Stimulated activated naive CD8-positive, alpha-beta T cell treated with anti-CD3 and anti-CD28 coated beads, Interleukin-15, Interleukin-2, amounts not matched to agents 100 ng/mL and 50 ng/mL, for 24 hours (primary cell): ENCODE measurements at regions not wholly inside any gene's neighbourhood (a gene's known extent, or its start where the extent isn't known, plus 50 kb on each side); places are given as distances from the start of the nearest gene placed in this dataset.

Source experiments
- H3K27ac Mint-ChIP-seq: one replicate; pipeline ENCODE4 v1.8.0; 2021; ENCODE audit warnings: mild to moderate bottlenecking, mixed read lengths
- H3K27me3 Mint-ChIP-seq: one replicate; pipeline ENCODE4 v1.8.0; 2021; ENCODE audit warnings: mixed read lengths
- H3K36me3 Mint-ChIP-seq: one replicate; pipeline ENCODE4 v1.8.0; 2021; ENCODE audit warnings: low read depth, mixed read lengths
- H3K4me1 Mint-ChIP-seq: one replicate; pipeline ENCODE4 v1.8.0; 2021; ENCODE audit warnings: low read depth, mixed read lengths
- H3K4me3 Mint-ChIP-seq: one replicate; pipeline ENCODE4 v1.8.0; 2021; ENCODE audit warnings: mild to moderate bottlenecking, mixed read lengths
- H3K9me3 Mint-ChIP-seq: one replicate; pipeline ENCODE4 v1.8.0; 2021; ENCODE audit warnings: mixed read lengths

DNA sequence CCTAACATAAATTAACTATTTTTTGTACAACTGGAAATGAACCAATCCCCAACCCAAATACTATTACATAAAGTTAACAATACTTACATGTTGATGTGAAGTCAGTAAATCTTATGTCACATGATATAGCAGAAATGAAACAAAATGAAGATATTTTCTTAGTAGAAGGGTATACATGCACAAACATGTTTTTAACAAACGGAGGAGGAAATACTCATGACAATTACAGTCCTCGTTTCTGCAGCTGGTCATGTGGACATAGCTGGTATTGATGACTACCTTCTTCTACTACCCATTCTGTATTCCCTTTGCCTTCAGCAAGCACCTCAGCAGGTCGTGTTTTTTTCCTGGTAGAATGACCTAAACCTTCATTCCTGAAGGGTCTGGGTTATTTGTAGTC lies 252.3 kb downstream of the HTR7 start:
- Mint-ChIP-seq H3K36me3 (no peaks in the 10 kb centered on the region), H3K27ac (no peak overlapping the region), H3K27me3 (peaks cover 7% of the 10 kb centered on the region), H3K4me3 (no peak overlapping the region), H3K4me1 (no peaks in the 10 kb centered on the region), H3K9me3 (peaks cover 8% of the 10 kb centered on the region)

DNA sequence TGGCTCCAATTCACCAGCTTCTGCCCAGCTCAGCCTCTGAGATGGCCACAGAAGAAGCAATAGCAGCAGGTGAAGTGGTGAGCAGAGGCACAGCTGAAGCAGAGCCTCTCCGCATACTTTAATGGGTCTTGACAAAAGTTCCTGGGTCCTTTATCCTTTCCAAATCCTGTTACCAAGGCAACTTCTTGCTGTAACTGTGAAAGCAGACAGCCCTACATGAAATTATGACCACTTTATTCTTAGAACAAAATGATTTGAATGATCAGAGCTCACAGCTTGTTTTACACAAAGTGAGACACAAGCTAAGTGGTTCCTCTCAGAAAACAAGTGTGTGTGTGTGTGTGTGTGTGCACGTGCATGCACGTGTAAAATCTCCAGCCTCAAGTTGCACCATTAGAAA lies 245.6 kb downstream of the HTR7 start:
- Mint-ChIP-seq H3K27me3 (no peaks in the 10 kb centered on the region), H3K4me1 (no peaks in the 10 kb centered on the region), H3K27ac (no peak overlapping the region), H3K36me3 (no peaks in the 10 kb centered on the region), H3K9me3 (peaks cover 1% of the 10 kb centered on the region), H3K4me3 (no peak overlapping the region)

DNA sequence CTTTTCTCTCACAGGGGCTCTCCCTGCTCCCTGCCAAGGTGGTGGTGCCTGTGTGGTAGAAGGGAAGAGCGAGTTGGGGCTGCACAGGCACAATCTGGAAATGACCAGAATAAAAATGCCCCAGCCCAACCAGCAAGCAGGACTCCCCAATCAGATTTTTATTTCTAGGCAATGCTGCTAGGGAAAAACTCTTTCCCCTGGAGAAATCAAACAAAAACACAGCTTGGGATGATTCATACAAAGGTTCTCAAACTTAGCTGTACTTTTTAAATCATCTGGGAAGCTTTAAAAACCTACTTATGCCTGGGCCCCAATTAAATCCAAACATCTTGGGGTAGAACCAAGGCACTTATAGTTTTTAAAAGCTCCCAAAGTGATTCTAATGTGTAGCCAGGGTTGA lies 243.2 kb downstream of the HTR7 start:
- peaks cover 3% of the 10 kb centered on the region for H3K27me3 Mint-ChIP-seq
- H3K4me1 Mint-ChIP-seq = no peaks in the 10 kb centered on the region
- H3K36me3 Mint-ChIP-seq = no peaks in the 10 kb centered on the region
- no peaks in the 10 kb centered on the region for H3K9me3 Mint-ChIP-seq
- H3K27ac Mint-ChIP-seq = no peak overlapping the region
- no peak overlapping the region for H3K4me3 Mint-ChIP-seq

DNA sequence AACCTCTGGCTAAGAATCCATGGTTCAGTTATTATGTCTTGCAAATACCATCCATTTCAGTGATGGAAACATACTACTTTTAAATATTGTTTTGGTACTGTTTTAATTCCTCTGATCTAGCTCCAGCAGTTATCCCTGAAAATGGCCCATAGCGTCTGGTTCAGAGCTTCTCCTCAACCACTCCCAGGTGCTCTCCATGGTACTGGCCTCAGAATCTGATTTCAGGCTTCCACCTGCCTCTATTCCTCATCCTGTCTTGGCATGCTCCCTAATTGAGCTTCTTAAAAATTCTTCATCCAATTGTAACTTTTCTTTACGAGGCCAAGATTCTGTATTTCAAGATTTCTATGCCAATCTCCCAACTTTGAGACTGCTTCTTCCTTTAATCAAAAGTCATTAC lies 236.3 kb downstream of the HTR7 start:
- H3K9me3 Mint-ChIP-seq = no peaks in the 10 kb centered on the region
- H3K4me1 Mint-ChIP-seq = no peaks in the 10 kb centered on the region
- no peaks in the 10 kb centered on the region for H3K36me3 Mint-ChIP-seq
- H3K27ac Mint-ChIP-seq = no peak overlapping the region
- H3K27me3 Mint-ChIP-seq = peaks cover 20% of the 10 kb centered on the region
- H3K4me3 Mint-ChIP-seq = no peak overlapping the region

DNA sequence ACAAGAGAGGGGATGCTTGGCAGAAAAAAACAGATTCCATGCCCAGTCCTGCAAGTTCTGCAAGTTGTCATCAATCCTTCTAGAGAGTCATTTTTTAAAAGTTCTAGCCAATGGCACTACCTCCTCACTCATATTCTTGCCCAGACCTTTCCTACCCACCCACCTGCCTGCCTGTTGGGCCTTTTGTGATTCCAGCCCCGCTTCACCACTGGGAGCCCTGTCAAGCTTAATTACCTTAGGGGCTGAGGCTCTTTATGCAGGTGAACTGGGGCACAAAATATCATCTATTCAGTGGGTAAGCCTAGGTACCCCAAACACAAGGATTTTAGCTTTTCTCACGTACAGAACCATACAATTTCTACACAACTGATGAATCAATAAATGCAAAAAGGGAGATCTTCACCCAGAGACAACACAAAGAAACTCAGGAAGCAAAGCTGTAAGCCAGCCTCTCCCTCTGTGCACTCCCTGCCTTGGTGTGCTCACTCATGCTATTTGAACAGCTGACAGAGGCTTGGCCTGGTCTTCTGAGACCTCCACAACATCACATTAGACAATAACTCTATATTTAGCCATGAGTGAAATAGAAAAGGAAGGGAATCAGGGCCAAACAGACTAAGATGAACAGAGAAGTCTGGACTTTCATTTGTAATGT lies 222.6 kb downstream of the HTR7 start:
- H3K4me1 Mint-ChIP-seq = no peaks in the 10 kb centered on the region
- H3K27me3 Mint-ChIP-seq = peaks cover 3% of the 10 kb centered on the region
- H3K36me3 Mint-ChIP-seq = no peaks in the 10 kb centered on the region
- H3K27ac Mint-ChIP-seq = no peak overlapping the region
- no peak overlapping the region for H3K4me3 Mint-ChIP-seq
- H3K9me3 Mint-ChIP-seq = no peaks in the 10 kb centered on the region

DNA sequence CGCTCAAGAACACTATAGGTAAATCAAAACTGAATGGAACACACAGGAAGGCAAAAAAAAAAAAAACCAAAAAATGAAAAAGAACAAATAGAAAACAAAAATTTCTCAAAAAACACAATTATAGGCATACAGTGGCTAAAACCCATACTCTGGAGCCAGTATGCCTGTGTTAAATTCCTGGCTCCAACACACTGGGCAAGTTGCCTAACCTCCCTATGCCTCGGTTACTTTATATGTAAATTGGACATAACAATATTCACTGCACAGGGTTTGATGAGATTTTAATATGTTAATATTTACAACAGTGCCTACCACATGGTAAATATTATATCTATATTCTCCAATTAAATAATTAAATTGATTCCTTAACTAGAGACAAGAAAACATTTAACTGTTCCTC lies 217.1 kb downstream of the HTR7 start:
- Mint-ChIP-seq H3K4me1 (no peaks in the 10 kb centered on the region), H3K4me3 (no peak overlapping the region), H3K27me3 (no peaks in the 10 kb centered on the region), H3K36me3 (no peaks in the 10 kb centered on the region), H3K27ac (no peak overlapping the region), H3K9me3 (no peaks in the 10 kb centered on the region)

DNA sequence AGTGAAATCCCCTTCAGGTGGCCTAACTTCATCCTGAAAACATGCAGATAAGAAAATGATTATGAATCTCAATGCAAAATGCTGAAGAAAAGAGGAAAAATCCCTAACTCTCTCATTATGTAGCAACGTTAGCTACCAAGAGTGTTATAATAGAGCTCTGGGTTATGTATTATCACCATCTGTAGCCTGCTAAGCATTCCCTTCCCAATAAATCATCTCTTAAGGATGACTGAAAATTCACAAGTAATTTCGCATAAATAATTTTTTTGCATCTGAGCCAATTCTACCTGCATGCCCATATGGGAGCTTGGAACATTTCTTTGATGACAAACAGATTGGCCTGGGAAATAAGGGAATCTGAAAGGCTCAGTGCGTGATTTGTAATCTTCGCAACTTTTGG lies 216.1 kb downstream of the HTR7 start:
- Mint-ChIP-seq H3K9me3 (no peaks in the 10 kb centered on the region), H3K27me3 (no peaks in the 10 kb centered on the region), H3K4me1 (no peaks in the 10 kb centered on the region), H3K4me3 (no peak overlapping the region), H3K27ac (no peak overlapping the region), H3K36me3 (no peaks in the 10 kb centered on the region)

DNA sequence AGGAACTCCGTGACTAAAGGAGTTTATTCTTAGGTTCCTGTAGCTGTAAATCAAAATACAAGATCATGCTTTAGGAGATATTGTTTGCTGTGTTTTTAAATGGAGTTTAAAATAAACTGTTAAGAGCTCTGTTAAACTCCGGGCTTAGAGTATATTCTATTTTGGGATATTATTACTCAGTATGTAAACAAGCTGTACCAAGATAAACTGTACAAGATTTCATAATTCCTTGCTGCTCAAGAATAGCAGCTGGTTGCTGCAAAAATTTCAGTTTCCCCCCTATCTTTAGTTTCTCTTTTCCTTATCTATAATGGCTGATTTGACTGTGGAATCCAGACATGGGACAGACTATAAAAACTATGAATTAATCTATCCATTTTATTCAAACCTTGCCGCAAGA lies 215.7 kb downstream of the HTR7 start:
- Mint-ChIP-seq H3K4me1 (no peaks in the 10 kb centered on the region), H3K27me3 (no peaks in the 10 kb centered on the region), H3K36me3 (no peaks in the 10 kb centered on the region), H3K27ac (no peak overlapping the region), H3K4me3 (no peak overlapping the region), H3K9me3 (no peaks in the 10 kb centered on the region)

DNA sequence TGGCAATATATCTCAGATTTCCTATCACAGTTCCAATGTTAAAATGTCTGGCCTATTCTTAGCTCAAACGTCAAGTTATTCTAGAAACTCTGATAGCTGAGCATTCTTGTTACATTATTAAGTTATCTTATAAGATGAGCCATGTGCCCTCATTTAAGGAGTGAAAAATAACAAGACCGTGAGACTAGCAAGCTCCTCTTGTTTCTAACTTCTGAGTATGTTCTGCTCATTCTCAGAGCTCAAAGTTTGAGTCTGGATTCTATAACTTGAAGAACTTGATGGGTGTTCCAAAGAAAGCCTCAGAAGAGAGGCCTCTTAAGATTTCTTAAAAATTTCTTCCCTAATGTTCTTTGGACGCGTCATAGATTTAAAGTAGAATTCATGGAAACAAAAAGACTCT lies 215.2 kb downstream of the HTR7 start:
- no peak overlapping the region for H3K27ac Mint-ChIP-seq
- H3K9me3 Mint-ChIP-seq = no peaks in the 10 kb centered on the region
- no peaks in the 10 kb centered on the region for H3K36me3 Mint-ChIP-seq
- H3K4me1 Mint-ChIP-seq = no peaks in the 10 kb centered on the region
- no peaks in the 10 kb centered on the region for H3K27me3 Mint-ChIP-seq
- no peak overlapping the region for H3K4me3 Mint-ChIP-seq

DNA sequence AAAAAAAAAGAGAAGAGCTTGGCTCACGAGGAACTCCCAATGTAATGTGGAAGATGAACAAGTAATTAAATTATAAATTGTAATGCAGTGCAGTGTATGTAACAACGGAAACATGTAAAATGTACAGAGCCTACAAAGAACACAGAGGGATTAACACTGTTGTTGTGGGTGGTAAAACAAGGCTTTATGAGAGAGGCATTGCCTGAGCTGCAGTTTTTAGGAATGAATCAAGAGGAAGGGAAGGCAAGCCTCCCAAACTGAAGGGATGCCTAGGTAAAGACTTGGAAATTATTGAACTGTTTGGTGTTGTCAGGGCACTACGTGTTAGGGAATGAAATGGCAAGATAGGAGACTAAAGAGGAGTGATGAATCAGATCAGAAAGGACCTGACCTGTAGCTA lies 213.7 kb downstream of the HTR7 start:
- Mint-ChIP-seq H3K27me3 (no peaks in the 10 kb centered on the region), H3K4me3 (no peak overlapping the region), H3K27ac (no peak overlapping the region), H3K4me1 (no peaks in the 10 kb centered on the region), H3K36me3 (no peaks in the 10 kb centered on the region), H3K9me3 (no peaks in the 10 kb centered on the region)

DNA sequence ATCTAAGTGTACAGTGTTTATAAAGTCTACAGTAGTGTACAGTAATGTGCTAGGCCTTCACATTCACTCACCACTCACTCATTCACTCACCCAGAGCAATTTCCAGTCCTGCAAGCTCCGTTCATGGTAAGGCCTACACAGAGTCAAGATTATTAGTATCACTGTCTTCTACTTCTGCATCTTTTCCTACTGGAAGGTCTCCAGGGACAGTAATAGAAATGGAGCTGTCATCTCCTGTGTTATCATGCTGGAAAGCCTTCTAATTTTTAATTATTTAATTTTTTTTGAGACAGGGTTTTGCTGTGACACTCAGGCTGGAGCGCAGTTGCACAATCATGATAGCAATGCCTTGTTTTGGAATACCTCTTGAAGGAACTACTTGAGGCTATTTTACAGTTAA lies 207.0 kb downstream of the HTR7 start:
- Mint-ChIP-seq H3K27ac (no peak overlapping the region), H3K4me1 (no peaks in the 10 kb centered on the region), H3K9me3 (peaks cover 7% of the 10 kb centered on the region), H3K4me3 (no peak overlapping the region), H3K27me3 (no peaks in the 10 kb centered on the region), H3K36me3 (no peaks in the 10 kb centered on the region)

DNA sequence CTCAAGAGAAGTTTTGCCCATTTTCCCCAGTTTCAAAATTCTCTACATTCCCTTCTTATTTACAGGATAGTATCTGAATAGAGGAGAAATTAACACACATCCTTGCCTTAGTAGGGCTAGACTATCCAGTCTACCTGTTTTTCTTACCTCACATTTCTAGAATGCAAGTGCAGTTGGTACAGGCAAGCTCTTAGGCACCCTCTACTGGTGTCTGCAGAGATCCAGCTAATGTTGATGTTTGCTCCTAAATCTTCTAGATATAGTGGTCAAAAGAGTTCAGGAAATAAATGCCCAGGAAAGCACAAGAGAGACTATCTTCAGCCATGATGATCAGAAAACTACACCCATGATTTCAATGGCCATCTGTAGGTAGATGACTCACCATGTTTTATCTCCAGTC lies 205.3 kb downstream of the HTR7 start:
- Mint-ChIP-seq H3K4me1 (no peaks in the 10 kb centered on the region), H3K27ac (no peak overlapping the region), H3K27me3 (no peaks in the 10 kb centered on the region), H3K9me3 (peaks cover 7% of the 10 kb centered on the region), H3K36me3 (no peaks in the 10 kb centered on the region), H3K4me3 (no peak overlapping the region)

DNA sequence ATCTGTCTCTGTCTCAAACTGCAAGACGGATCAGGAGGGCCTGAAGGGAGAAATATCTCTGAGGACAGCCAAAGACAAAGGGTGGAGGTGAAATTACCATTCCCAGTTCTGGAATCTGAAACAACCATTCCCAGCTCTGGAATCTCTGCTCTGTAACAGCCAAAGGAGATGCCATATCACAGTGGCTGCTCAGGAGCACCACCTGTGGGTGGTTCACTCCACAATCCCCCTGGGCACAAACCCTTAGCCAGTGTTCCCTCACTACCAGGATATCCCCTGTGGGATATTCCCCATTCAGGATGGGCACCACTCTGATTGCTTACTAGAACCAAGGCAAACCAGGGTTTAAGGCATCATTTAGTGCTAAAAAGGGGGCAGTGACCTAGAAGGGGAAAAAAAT lies 199.0 kb downstream of the HTR7 start:
- Mint-ChIP-seq H3K27me3 (peaks cover 8% of the 10 kb centered on the region), H3K4me3 (no peak overlapping the region), H3K4me1 (no peaks in the 10 kb centered on the region), H3K36me3 (no peaks in the 10 kb centered on the region), H3K27ac (no peak overlapping the region), H3K9me3 (peaks cover 8% of the 10 kb centered on the region)

DNA sequence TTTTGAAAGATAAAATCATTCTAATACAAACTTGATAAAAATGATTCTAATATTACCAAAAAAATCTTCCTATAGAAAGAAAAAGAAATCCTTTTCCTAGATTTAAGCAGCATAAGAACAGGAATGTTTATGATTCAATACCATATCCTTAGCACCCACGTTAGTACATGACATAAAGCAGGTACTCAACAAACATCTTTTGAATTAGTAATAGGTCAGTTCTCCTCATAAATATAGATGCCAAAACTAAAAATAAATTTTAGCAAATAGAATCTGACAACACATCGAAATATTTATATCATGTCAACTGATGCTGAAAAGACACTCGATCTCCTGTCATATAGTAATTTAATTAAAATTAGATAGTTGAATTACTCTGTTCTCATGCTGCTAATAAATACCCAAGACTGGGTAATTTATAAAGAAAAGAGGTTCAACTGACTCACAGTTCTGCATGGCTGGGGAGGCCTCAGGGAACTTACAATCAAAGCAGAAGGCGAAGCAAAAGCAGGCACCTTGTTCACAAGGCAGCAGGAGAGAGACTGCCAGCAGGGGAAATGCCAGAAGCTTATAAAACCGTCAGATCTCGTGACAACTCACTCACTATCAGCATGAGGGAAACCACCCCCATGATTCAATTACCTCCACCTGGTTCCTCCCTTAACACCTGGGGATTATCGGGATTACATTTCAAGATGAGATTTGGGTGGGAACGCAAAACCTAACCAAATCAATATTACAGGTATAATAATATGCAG lies 191.8 kb downstream of the HTR7 start:
- no peaks in the 10 kb centered on the region for H3K4me1 Mint-ChIP-seq
- peaks cover 5% of the 10 kb centered on the region for H3K27me3 Mint-ChIP-seq
- no peak overlapping the region for H3K4me3 Mint-ChIP-seq
- no peak overlapping the region for H3K27ac Mint-ChIP-seq
- H3K36me3 Mint-ChIP-seq = no peaks in the 10 kb centered on the region
- no peaks in the 10 kb centered on the region for H3K9me3 Mint-ChIP-seq

DNA sequence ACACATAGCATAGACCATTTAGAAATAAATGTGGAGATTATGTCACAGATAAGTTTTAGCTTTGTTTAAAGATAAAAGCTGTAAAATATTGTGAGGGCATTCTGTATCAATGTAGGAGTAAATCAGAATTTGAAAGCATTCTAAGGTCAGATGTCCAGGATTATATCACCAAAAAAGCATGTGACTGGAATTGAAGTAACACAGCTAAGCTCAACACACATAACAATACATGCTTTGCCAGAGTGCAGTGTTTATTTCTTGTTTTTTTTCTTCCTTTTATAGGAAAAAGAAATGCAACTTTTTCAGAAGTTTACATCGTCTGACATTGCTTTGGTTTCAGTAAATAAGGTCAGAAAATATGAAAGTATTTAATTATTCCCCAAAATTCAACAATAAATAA lies 183.4 kb downstream of the HTR7 start:
- H3K4me1 Mint-ChIP-seq = no peaks in the 10 kb centered on the region
- H3K27ac Mint-ChIP-seq = no peak overlapping the region
- no peaks in the 10 kb centered on the region for H3K36me3 Mint-ChIP-seq
- H3K4me3 Mint-ChIP-seq = no peak overlapping the region
- no peaks in the 10 kb centered on the region for H3K9me3 Mint-ChIP-seq
- H3K27me3 Mint-ChIP-seq = peaks cover 13% of the 10 kb centered on the region

DNA sequence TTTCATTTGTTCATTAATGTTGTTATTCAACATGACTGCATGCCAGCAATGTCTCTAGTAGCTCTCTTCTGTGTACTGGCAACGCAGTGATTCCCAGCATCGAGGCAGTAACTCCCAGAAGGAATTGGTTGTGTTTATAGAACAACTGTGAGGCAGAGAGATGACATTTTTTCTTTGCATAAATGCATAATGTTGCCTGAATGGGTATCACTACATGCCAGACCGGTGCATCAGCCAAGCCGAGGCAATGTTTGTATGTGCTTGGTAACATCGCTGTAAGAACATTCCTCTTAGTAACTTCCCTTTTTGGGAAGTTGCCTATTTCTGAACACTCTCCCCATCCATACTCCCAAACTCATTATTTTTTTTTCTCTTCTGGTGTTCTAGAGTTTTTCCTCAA lies 182.9 kb downstream of the HTR7 start:
- Mint-ChIP-seq H3K9me3 (no peaks in the 10 kb centered on the region), H3K4me3 (no peak overlapping the region), H3K27ac (no peak overlapping the region), H3K4me1 (no peaks in the 10 kb centered on the region), H3K36me3 (no peaks in the 10 kb centered on the region), H3K27me3 (peaks cover 13% of the 10 kb centered on the region)
